ENCODE measurements at regions not wholly inside any gene's neighbourhood (a gene's known extent, or its start where the extent isn't known, plus 50 kb on each side); places are given as distances from the start of the nearest gene placed in this dataset.

- TF ChIP-seq EZH2 (IDR thresholded peaks at IDR 0.05; ENCODE audit: borderline replicate concordance, low read length) = no peak
- TF ChIP-seq, protein P1, sequence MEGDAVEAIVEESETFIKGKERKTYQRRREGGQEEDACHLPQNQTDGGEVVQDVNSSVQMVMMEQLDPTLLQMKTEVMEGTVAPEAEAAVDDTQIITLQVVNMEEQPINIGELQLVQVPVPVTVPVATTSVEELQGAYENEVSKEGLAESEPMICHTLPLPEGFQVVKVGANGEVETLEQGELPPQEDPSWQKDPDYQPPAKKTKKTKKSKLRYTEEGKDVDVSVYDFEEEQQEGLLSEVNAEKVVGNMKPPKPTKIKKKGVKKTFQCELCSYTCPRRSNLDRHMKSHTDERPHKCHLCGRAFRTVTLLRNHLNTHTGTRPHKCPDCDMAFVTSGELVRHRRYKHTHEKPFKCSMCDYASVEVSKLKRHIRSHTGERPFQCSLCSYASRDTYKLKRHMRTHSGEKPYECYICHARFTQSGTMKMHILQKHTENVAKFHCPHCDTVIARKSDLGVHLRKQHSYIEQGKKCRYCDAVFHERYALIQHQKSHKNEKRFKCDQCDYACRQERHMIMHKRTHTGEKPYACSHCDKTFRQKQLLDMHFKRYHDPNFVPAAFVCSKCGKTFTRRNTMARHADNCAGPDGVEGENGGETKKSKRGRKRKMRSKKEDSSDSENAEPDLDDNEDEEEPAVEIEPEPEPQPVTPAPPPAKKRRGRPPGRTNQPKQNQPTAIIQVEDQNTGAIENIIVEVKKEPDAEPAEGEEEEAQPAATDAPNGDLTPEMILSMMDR (IDR thresholded peaks at IDR 0.05; ENCODE audit: low read length) = no peak
These were observed 247.0 kb downstream of the WDR11 start for GRCh38 chr10:121098211-121098610.
